ENCODE measurements at regions not wholly inside any gene's neighbourhood (a gene's known extent, or its start where the extent isn't known, plus 50 kb on each side); places are given as distances from the start of the nearest gene placed in this dataset.
A peak's percentile ranks its signal among the peaks of the same experiment; 100 is the strongest.

- DNase-seq, result no peak
- H3K36me3 ChIP-seq, result no peaks in the 10 kb centered on the region
- no peak for TF ChIP-seq CTCF (IDR thresholded peaks at IDR 0.05)
- no peak for TF ChIP-seq POLR2A (IDR thresholded peaks at IDR 0.05)
- H3K27ac ChIP-seq, result peak overlapping the region in 1 of 4 donors; percentile 38
- H3K9me3 ChIP-seq, result no peaks in the 10 kb centered on the region
- no peaks in the 10 kb centered on the region for H3K27me3 ChIP-seq
- H3K4me1 ChIP-seq, result no peaks in the 10 kb centered on the region
- no peak overlapping the region for H3K4me3 ChIP-seq
These were observed 51.4 kb upstream of the IGF1R start for GRCh38 chr15:98596885-98597392.

- Histone ChIP-seq H3K4me3 (no peak overlapping the region), H3K9me3 (no peaks in the 10 kb centered on the region), H3K27me3 (no peaks in the 10 kb centered on the region), H3K27ac (peak overlapping the region in 1 of 4 donors; percentile 38), H3K36me3 (no peaks in the 10 kb centered on the region), H3K4me1 (no peaks in the 10 kb centered on the region)
- no peak for DNase-seq
- no peak for TF ChIP-seq CTCF (IDR thresholded peaks at IDR 0.05)
- no peak for TF ChIP-seq POLR2A (IDR thresholded peaks at IDR 0.05)
These were observed 50.7 kb upstream of the IGF1R start for GRCh38 chr15:98597666-98598065.

Small RNAs in the stretch of these regions (small RNA-seq; reads per million reads assigned to genes)
- gene AC022523.2 (0 reads per million in 2 donors), gene RF00026 (0 reads per million in 2 donors), gene RNU6-1186P (0 reads per million in 2 donors)
